Stimulated activated CD4-positive, alpha-beta T cell treated with anti-CD3 and anti-CD28 coated beads, Interleukin-2, amount 100 ng/mL, for 4 hours (primary cell): ENCODE measurements at regions not wholly inside any gene's neighbourhood (a gene's known extent, or its start where the extent isn't known, plus 50 kb on each side); places are given as distances from the start of the nearest gene placed in this dataset.

ENCODE experiments used
- DNase-seq: peaks from one replicate; pipeline ENCODE4 v3.0.0-alpha.2; 2020; ENCODE audit warnings: low read depth

GRCh38 chr2:37544591-37545031, 126.8 kb downstream of the CDC42EP3 start:
- DNase-seq, result no peak

DNA sequence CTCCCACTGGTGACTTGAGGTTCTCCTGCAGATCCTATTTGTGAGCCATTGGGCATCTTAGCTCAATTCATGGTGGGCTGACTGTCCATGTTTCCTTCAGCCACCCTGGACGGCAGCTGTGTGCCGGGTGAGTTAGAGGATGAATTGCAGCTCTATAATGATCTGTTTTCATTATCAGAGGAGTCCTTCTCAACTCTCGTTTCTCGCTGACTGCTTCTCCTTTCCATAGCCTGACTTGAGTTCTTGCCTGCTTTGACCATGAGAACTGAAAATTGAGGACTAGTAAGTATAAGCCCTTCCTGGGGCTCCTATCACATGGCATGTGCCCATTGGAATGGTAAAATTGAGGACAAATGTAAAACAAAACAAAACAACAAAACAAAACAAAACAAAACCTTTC, 121.8 kb downstream of the CDC42EP3 start:
- DNase-seq, result no peak

- no peak for DNase-seq
Measured at GRCh38 chr2:37550190-37550589, 121.3 kb downstream of the CDC42EP3 start.

- DNase-seq, result no peak
Measured at GRCh38 chr2:37551783-37552182, 119.7 kb downstream of the CDC42EP3 start.

DNA sequence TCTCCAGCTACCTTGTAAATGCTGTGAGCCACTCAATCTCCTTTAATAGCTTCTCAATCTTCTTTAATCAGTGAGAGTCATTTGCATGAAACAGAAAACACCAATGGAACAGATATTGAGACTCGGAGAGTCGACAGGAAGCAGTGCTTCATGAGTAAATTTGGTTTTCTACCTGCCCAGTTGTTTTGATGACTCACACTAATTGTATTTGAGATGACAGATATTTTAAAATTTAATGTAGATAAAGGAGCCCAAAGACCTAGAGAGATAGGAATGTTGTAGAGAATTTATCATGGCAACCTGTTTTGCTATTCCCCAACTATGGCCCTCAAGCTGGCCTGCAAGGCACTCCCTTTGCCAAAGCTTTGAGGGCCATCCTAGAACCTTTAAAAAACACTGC, 119.1 kb downstream of the CDC42EP3 start:
- DNase-seq, result no peak

- no peak for DNase-seq
Measured at GRCh38 chr2:37553411-37554154, 117.9 kb downstream of the CDC42EP3 start.

- DNase-seq, result no peak
Measured at GRCh38 chr2:37554155-37554510, 117.3 kb downstream of the CDC42EP3 start.

GRCh38 chr2:37554687-37555086, 116.8 kb downstream of the CDC42EP3 start:
- no peak for DNase-seq

GRCh38 chr2:37555457-37555856, 116.0 kb downstream of the CDC42EP3 start:
- no peak for DNase-seq

DNA sequence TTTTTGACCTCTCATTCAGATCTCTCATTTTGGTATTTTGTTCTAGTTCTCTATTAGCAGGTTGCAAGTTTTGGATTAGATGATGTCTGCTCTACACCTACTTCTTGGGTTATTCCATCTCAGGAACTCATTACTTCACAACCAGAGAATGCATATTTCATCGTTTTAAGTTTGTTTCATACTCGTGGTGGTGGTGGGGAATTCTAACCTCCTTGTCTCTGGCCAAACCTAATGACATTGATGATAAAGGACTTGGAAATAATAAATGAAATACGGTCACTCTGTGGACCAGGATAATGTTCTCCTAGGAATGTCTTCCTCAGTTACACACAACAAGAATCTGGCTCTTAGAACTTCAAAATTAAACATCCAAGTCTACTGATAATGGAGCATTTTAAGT, 115.2 kb downstream of the CDC42EP3 start:
- DNase-seq, result no peak

DNA sequence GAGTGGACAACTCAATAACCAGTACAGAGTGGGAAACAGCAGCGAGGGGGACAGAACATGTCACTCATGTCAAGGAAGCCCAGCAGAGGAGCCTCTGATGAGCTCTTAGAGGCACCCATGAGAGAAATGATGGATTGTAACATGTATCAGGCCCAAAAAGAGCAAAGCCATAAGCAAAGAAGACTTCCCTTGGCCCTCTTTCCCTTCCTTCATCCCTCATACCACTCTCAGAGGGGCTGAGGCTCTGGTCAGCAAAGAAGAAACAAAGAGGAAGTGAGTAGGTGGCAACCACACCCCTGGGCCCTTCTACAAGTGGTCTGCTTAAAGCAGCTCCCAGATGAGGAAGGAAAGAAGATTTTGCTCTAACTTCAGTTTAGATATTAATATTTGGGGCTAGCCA, 112.8 kb downstream of the CDC42EP3 start:
- no peak for DNase-seq

- no peak for DNase-seq
Measured at GRCh38 chr2:37560241-37560848, 111.1 kb downstream of the CDC42EP3 start.

- no peak for DNase-seq
Measured at GRCh38 chr2:37560863-37561614, 110.4 kb downstream of the CDC42EP3 start.

DNA sequence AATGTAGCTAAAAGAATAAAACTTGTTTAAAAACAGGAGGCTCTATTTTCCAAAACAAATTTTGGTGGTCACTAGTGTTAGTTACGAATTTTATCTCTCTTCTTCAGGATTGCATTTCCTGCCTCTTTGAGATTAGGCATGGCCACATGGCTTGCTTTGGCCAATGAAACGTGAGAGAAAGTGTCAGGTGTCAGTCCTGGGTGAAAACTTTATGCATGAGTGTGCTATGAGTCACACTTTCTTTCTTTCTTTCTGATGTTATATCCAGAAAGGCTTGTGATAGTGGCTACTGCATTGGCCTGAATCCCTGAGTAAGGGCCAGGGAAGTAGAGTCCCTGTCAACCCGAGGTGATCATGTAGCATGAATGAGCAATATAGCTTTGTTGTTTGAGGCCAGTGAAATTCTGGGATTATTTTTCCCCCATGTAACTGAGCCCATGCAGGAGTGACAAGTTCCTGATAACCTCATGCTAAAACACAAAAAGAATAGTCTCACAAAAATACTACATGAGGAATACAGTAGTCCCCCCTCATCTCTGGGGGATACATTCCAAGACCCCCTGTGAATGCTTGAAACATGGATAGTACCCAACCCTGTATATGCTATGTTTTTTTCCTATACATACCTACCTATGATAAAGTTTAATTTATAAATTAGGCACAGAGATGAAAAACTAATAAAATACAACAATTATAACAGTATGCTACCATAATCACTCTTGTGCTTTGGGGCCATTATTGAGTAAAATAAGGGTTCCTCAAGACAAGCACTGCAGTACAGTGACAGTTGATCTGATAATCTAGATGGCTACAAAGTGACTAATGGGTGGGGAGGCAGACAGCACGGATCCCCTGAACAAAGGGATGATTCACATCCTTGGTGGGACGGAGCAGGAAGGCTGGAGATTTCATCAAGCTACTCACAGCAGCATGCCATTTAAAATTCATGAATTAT, 109.5 kb downstream of the CDC42EP3 start:
- no peak for DNase-seq

- no peak for DNase-seq
Measured at GRCh38 chr2:37563375-37564015, 107.9 kb downstream of the CDC42EP3 start.

DNA sequence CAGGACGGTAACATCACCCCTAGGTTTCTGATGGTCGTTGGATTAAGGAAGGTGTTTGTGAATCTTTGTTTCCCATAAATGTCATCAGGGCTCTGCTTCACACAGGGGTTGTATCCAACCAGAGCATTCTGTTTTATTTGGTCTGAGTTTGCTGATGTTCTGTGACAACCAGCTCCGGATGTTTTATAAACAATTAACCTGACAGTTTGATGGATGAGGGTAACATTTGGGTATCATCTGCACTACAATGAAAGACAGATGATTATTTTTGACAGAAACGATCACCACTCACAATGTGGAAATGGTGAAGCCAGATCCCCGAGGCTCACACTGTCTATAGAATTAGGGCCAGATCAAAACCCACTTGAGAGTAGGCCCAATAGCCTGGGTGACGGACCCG, 107.1 kb downstream of the CDC42EP3 start:
- DNase-seq, result no peak

- no peak for DNase-seq
Measured at GRCh38 chr2:37566517-37566981, 104.9 kb downstream of the CDC42EP3 start.

DNA sequence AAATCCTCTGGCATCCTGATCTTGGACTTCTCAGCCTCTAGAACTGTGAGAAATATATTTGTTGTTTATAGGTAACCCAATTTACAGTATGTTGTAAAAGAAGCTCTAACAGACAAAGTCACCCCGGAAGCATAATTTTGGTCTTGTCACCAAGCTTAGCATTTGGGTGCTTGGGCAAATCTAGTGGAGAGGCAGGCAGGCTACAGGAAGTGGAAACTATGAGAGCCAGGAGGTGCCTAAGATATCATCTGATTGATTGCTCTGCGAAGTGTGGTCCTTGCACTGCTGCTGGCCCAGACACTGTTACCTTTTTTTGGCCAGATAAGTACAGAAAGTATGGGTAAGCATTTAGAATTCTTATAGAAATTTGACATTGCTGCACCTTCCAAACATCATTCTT, 102.9 kb downstream of the CDC42EP3 start:
- no peak for DNase-seq

GRCh38 chr2:37569131-37569823, 102.2 kb downstream of the CDC42EP3 start:
- DNase-seq, result no peak

DNA sequence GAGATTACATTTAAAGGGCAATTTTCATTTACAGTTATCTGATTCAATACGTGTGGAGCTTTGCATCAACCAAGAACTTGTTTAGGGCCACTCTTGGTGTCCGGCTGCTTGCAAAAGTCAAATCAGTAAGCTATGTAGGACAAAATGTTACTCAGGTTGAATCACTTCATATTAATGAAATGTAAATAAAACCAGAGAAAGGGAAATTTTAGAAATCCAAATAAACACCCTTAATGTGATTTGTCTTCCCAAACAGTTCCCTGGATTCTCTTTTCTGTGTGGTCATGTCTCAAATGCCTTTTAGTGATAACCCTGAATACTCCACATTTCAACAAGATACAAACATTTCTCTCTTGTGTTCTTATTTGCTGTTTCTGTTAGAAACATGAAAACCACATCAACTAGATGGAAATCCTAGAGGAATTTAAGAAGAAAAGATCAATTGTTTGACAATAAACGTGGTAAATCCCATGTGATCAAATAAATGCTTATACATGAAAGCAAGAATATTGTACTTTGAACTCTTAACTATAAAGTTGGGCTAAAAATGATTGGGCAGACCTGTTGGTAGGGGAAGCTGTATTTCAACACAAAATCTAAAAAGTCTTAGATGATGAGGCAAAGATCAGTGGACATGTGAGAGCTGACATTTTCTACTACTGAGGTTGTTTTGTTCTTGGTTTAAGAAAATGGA, 101.3 kb downstream of the CDC42EP3 start:
- DNase-seq, result no peak
